Loucy (cell line): ENCODE measurements at regions not wholly inside any gene's neighbourhood (a gene's known extent, or its start where the extent isn't known, plus 50 kb on each side); places are given as distances from the start of the nearest gene placed in this dataset.

ENCODE experiments used
- H2AFZ ChIP-seq: fragments of 200-600 bp; sonication (generic); 2 replicates; pipeline ENCODE4 v1.6.0; 2016; ENCODE audit warnings: antibody characterized with exemption, mild to moderate bottlenecking, low read length, moderate library complexity
- H3F3A ChIP-seq: fragments of 200-600 bp; 2 replicates; pipeline ENCODE4 v1.6.0; 2016; ENCODE audit warnings: antibody characterized with exemption, low read depth, mild to moderate bottlenecking
- H3K27me3 ChIP-seq: fragments of 200-600 bp; sonication (generic); 2 replicates; pipeline ENCODE4 v1.6.1; 2014; ENCODE audit warnings: low read length, mild to moderate bottlenecking; ENCODE audit not compliant: insufficient read depth, poor library complexity, severe bottlenecking
- H3K36me3 ChIP-seq: fragments of 200-600 bp; sonication (generic); 2 replicates; pipeline ENCODE4 v1.6.1; 2016; ENCODE audit warnings: low read length; ENCODE audit not compliant: insufficient read depth
- H3K4me1 ChIP-seq: fragments of 200-600 bp; sonication (generic); 2 replicates; pipeline ENCODE4 v1.5.1; 2014; ENCODE audit warnings: low read length, mild to moderate bottlenecking; ENCODE audit not compliant: insufficient read depth, poor library complexity, severe bottlenecking
- H3K4me2 ChIP-seq: fragments of 200-600 bp; sonication (generic); 2 replicates; pipeline ENCODE4 v1.6.0; 2014; ENCODE audit warnings: antibody characterized with exemption, low read length, low read depth, mild to moderate bottlenecking; ENCODE audit not compliant: poor library complexity, severe bottlenecking
- H3K4me3 ChIP-seq: fragments of 200-600 bp; sonication (generic); 2 replicates; pipeline ENCODE4 v1.5.1; 2014; ENCODE audit warnings: low read length, mild to moderate bottlenecking, mixed read lengths; ENCODE audit not compliant: poor library complexity, severe bottlenecking
- H3K79me2 ChIP-seq: fragments of 200-600 bp; sonication (generic); 2 replicates; pipeline ENCODE4 v1.6.1; 2014; ENCODE audit warnings: low read length; ENCODE audit not compliant: insufficient read depth
- H3K9ac ChIP-seq: fragments of 200-600 bp; sonication (generic); 2 replicates; pipeline ENCODE4 v1.6.0; 2014; ENCODE audit warnings: mild to moderate bottlenecking, low read depth, low read length, moderate library complexity; ENCODE audit not compliant: poor library complexity, severe bottlenecking
- H3K9me2 ChIP-seq: fragments of 200-600 bp; sonication (generic); replicated peaks from 2 replicates; pipeline ENCODE4 v1.6.1; 2016; ENCODE audit warnings: low read depth, low read length, mixed read lengths
- H3K9me3 ChIP-seq: fragments of 200-600 bp; sonication (generic); 2 replicates; pipeline ENCODE4 v1.6.1; 2014; ENCODE audit warnings: mild to moderate bottlenecking, antibody characterized with exemption, low read length, low read depth; ENCODE audit not compliant: insufficient read depth
- H4K20me1 ChIP-seq: fragments of 200-600 bp; sonication (generic); 2 replicates; pipeline ENCODE4 v1.6.0; 2014; ENCODE audit warnings: antibody characterized with exemption, low read length, mild to moderate bottlenecking; ENCODE audit not compliant: insufficient read depth, poor library complexity, severe bottlenecking
- EZH2phosphoT487 ChIP-seq: fragments of 200-600 bp; IDR thresholded peaks from 2 replicates; pipeline ENCODE4 v1.6.1; 2018; ENCODE audit warnings: antibody characterized with exemption, mild to moderate bottlenecking, moderate library complexity, borderline replicate concordance
- TF ChIP-seq, protein P1 (sequence below): fragments of 200-600 bp; sonication (generic); conservative IDR thresholded peaks from 2 replicates; pipeline ENCODE4 v1.5.1; 2014; ENCODE audit warnings: mild to moderate bottlenecking, antibody characterized with exemption, low read length

DNA sequence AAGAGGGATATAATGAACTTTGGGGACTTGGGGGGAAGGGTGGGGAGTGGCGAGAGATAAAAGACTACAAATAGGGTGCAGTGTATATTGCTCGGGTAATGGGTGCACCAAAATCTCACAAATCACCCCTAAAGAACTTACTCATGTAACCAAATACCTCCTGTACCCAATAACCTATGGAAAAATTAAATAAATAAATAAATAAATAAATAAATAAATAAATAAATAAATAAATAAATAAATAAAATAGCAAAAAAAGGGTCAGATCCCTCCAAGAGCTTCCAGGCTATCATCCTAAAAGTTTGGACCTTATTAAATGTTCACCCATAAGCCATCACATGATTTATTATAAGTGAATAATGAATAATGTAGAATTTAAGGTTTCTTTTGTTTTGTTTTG lies 636.1 kb upstream of the C16orf82 start:
- TF ChIP-seq, protein P1, sequence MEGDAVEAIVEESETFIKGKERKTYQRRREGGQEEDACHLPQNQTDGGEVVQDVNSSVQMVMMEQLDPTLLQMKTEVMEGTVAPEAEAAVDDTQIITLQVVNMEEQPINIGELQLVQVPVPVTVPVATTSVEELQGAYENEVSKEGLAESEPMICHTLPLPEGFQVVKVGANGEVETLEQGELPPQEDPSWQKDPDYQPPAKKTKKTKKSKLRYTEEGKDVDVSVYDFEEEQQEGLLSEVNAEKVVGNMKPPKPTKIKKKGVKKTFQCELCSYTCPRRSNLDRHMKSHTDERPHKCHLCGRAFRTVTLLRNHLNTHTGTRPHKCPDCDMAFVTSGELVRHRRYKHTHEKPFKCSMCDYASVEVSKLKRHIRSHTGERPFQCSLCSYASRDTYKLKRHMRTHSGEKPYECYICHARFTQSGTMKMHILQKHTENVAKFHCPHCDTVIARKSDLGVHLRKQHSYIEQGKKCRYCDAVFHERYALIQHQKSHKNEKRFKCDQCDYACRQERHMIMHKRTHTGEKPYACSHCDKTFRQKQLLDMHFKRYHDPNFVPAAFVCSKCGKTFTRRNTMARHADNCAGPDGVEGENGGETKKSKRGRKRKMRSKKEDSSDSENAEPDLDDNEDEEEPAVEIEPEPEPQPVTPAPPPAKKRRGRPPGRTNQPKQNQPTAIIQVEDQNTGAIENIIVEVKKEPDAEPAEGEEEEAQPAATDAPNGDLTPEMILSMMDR = no peak
- TF ChIP-seq EZH2phosphoT487 = no peak
- H3K4me2 ChIP-seq = no peak overlapping the region
- H3K79me2 ChIP-seq = no peaks in the 10 kb centered on the region
- H3K9ac ChIP-seq = no peak overlapping the region
- no peaks in the 10 kb centered on the region for H3K9me2 ChIP-seq
- H3K27me3 ChIP-seq = no peaks in the 10 kb centered on the region
- no peaks in the 10 kb centered on the region for H3K4me1 ChIP-seq
- H4K20me1 ChIP-seq = no peaks in the 10 kb centered on the region
- H3K9me3 ChIP-seq = no peaks in the 10 kb centered on the region
- H3K4me3 ChIP-seq = no peak overlapping the region
- H2AFZ ChIP-seq = no peak overlapping the region
- no peaks in the 10 kb centered on the region for H3K36me3 ChIP-seq
- H3F3A ChIP-seq = no peaks in the 10 kb centered on the region

DNA sequence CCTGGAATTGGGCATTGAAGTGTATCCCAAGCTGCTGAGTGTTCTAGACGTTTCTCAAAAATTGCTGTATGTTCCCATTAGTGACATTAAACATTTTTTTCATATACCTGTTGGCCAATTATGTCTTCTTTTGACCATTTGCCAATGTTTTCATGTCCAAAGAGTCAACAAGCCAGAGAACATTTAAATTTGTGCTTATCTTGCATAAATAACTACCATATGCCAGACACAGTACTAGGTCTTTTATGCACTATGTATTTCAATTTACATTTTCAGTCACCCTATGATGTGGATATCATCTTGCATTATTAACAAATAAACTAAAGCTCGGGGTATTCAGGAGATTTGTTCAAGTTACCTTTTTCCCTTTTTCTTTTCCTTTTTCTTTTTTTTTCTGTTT lies 632.9 kb upstream of the C16orf82 start:
- H3K79me2 ChIP-seq = no peaks in the 10 kb centered on the region
- no peak overlapping the region for H3K9ac ChIP-seq
- no peaks in the 10 kb centered on the region for H3K4me1 ChIP-seq
- no peaks in the 10 kb centered on the region for H4K20me1 ChIP-seq
- no peak overlapping the region for H3K4me2 ChIP-seq
- no peak for TF ChIP-seq EZH2phosphoT487
- TF ChIP-seq, protein P1 = no peak
- H2AFZ ChIP-seq = no peak overlapping the region
- H3K36me3 ChIP-seq = no peaks in the 10 kb centered on the region
- no peaks in the 10 kb centered on the region for H3K9me2 ChIP-seq
- no peaks in the 10 kb centered on the region for H3K9me3 ChIP-seq
- no peak overlapping the region for H3K4me3 ChIP-seq
- H3K27me3 ChIP-seq = no peaks in the 10 kb centered on the region
- H3F3A ChIP-seq = no peaks in the 10 kb centered on the region

DNA sequence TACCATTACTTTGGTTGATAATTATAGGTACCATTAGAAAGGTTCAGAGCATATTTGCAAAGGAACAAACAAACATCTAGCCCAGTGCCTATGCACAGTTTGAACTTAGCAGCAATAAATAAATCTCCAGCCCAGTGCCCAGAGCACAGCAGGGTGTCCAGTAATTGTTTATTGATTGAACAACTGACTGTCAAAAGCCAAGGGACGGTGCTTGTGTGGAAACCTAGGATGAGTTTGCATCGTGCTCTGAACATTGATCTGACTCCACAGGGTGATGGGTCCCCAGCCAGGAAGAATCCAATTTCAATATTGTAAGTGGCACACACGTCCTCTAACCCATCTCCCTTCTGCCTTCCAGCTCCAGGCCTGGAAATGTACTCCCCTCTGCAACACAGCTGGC lies 625.5 kb upstream of the C16orf82 start:
- Histone ChIP-seq H3K4me2 (no peak overlapping the region), H3K9me3 (no peaks in the 10 kb centered on the region), H3F3A (no peaks in the 10 kb centered on the region), H3K36me3 (no peaks in the 10 kb centered on the region), H3K79me2 (no peaks in the 10 kb centered on the region), H3K27me3 (no peaks in the 10 kb centered on the region), H3K9ac (no peak overlapping the region), H3K4me3 (no peak overlapping the region), H3K9me2 (no peaks in the 10 kb centered on the region), H2AFZ (no peak overlapping the region), H4K20me1 (no peaks in the 10 kb centered on the region), H3K4me1 (no peaks in the 10 kb centered on the region)
- TF ChIP-seq, protein P1 = no peak
- no peak for TF ChIP-seq EZH2phosphoT487
